C4-2B (cell line): ENCODE measurements at regions not wholly inside any gene's neighbourhood (a gene's known extent, or its start where the extent isn't known, plus 50 kb on each side); places are given as distances from the start of the nearest gene placed in this dataset.

ENCODE experiments used
- ZFX ChIP-seq: fragments of 450-650 bp; IDR thresholded peaks from 2 replicates; pipeline ENCODE4 v1.6.1; 2017
- TF ChIP-seq, protein P1 (sequence below): fragments of 450-650 bp; conservative IDR thresholded peaks from 2 replicates; pipeline ENCODE4 v1.5.1; 2017; ENCODE audit warnings: mild to moderate bottlenecking

DNA sequence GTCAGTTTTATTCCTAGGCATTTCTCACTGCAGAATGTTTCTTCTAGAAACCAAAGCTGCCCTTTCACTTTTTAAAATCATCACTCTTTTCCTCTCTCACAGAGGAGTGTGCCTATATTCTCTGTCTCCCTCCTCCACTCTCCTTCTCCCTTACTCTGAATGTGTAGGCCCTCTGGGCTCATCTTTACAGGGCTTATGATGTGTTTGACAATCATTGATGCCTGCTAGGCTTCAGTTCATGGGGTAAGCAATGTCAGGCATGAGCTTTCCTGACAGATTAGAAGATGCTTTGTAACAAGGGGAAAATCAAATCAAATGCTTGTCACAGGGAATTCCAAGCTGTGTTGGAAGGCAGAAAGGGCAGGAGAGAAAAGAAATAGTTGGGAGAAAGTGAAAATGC, 742.9 kb downstream of the SORCS3 start:
- TF ChIP-seq, protein P1, sequence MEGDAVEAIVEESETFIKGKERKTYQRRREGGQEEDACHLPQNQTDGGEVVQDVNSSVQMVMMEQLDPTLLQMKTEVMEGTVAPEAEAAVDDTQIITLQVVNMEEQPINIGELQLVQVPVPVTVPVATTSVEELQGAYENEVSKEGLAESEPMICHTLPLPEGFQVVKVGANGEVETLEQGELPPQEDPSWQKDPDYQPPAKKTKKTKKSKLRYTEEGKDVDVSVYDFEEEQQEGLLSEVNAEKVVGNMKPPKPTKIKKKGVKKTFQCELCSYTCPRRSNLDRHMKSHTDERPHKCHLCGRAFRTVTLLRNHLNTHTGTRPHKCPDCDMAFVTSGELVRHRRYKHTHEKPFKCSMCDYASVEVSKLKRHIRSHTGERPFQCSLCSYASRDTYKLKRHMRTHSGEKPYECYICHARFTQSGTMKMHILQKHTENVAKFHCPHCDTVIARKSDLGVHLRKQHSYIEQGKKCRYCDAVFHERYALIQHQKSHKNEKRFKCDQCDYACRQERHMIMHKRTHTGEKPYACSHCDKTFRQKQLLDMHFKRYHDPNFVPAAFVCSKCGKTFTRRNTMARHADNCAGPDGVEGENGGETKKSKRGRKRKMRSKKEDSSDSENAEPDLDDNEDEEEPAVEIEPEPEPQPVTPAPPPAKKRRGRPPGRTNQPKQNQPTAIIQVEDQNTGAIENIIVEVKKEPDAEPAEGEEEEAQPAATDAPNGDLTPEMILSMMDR: no peak
- TF ChIP-seq ZFX: no peak
